Common myeloid progenitor, CD34-positive (primary cell): ENCODE measurements at regions not wholly inside any gene's neighbourhood (a gene's known extent, or its start where the extent isn't known, plus 50 kb on each side); places are given as distances from the start of the nearest gene placed in this dataset.

Experiments
- CTCF ChIA-PET: fragments of 350-600 bp; sonication (Branson Sonifier 250); formaldehyde crosslinking; loops from one replicate; lab custom pipeline; 2021; ENCODE audit warnings: antibody characterized with exemption; lab: Charles Lee
- POLR2A ChIA-PET: fragments of 350-600 bp; sonication (Branson Sonifier 250); formaldehyde crosslinking; loops from one replicate; lab custom pipeline; 2021; ENCODE audit warnings: antibody characterized with exemption; lab: Charles Lee
- DNase-seq, 3 donors: peaks; one replicate each; pipeline versions ENCODE4 v3.0.0 to v3.0.0-alpha.2; 2013
- H3K27ac ChIP-seq, 2 experiments: 1 replicate in 1 of 2; 2 replicates in 1 of 2; pipeline ENCODE4 v1.7.0; 2013; ENCODE audit warnings: inconsistent platforms in 2 of 2, low read length in 2 of 2, mild to moderate bottlenecking in 2 of 2, low read depth in 1 of 2, moderate library complexity in 1 of 2; ENCODE audit not compliant: severe bottlenecking in 2 of 2, insufficient read depth in 1 of 2, poor library complexity in 1 of 2
- H3K27me3 ChIP-seq, 5 experiments: replicated peaks in 2 of 5; 1 replicate in 3 of 5; 2 replicates in 2 of 5; pipeline versions ENCODE4 v1.6.1 to v1.7.0; 2013; ENCODE audit warnings: low read length in 4 of 5, mild to moderate bottlenecking in 2 of 5, moderate library complexity in 2 of 5, inconsistent platforms in 1 of 5; ENCODE audit not compliant: insufficient read depth in 5 of 5, control insufficient read depth in 4 of 5
- H3K36me3 ChIP-seq, 4 experiments: 1 replicate in 2 of 4; 2 replicates in 2 of 4; pipeline versions ENCODE4 v1.6.1 to v1.7.0; 2013; ENCODE audit warnings: low read length in 3 of 4, control low read depth in 1 of 4, mild to moderate bottlenecking in 1 of 4; ENCODE audit not compliant: control insufficient read depth in 4 of 4, insufficient read depth in 4 of 4
- H3K4me1 ChIP-seq, 4 experiments: 1 replicate in 3 of 4; 2 replicates in 1 of 4; pipeline versions ENCODE4 v1.6.1 to v1.7.1; 2013; ENCODE audit warnings: low read length in 3 of 4, mild to moderate bottlenecking in 3 of 4, control low read depth in 1 of 4, inconsistent platforms in 1 of 4, moderate library complexity in 1 of 4; ENCODE audit not compliant: control insufficient read depth in 4 of 4, insufficient read depth in 4 of 4; ENCODE audit errors: control extremely low read depth in 1 of 4
- H3K4me3 ChIP-seq, 7 experiments: 1 replicate in 4 of 7; 2 replicates in 3 of 7; pipeline versions ENCODE4 v1.5.1 to v1.7.0; 2013; ENCODE audit warnings: mild to moderate bottlenecking in 7 of 7, low read length in 6 of 7, moderate library complexity in 6 of 7, inconsistent platforms in 2 of 7, low read depth in 2 of 7, control low read depth in 1 of 7; ENCODE audit not compliant: insufficient read depth in 4 of 7, control insufficient read depth in 1 of 7; ENCODE audit errors: extremely low read depth in 1 of 7
- H3K9me3 ChIP-seq, 5 experiments: 1 replicate in 4 of 5; 2 replicates in 1 of 5; pipeline versions ENCODE4 v1.6.1 to v1.7.1; 2013; ENCODE audit warnings: low read length in 4 of 5, mild to moderate bottlenecking in 2 of 5, inconsistent platforms in 1 of 5, low read depth in 1 of 5, moderate library complexity in 1 of 5; ENCODE audit not compliant: control insufficient read depth in 4 of 5, insufficient read depth in 2 of 5; ENCODE audit errors: control extremely low read depth in 1 of 5
- WGBS: methylation state at CpG from one replicate; pipeline ENCODE4 v1.1.5; 2013; ENCODE audit not compliant: insufficient coverage; 5-methylcytosine and 5-hydroxymethylcytosine counted together

GRCh38 chr1:223014142-223014873 lies 128.7 kb downstream of the TLR5 start:
- Histone ChIP-seq H3K9me3 (peaks cover 0 to 3% (median 0%) of the 10 kb centered on the region in 5 experiments), H3K4me3 (no peak overlapping the region), H3K27me3 (no peaks in the 10 kb centered on the region), H3K27ac (no peak overlapping the region), H3K36me3 (no peaks in the 10 kb centered on the region), H3K4me1 (no peaks in the 10 kb centered on the region)
- ChIA-PET CTCF (interaction anchor here (1.3 kb wide), 1 partner anchor 9 kb away, joined by 3 read pairs; no protein-coding TSS in a partner anchor), POLR2A (no interaction called here)
- DNase-seq: no peak
- 100% methylated on average over 3 of the region's 4 CpGs for WGBS

GRCh38 chr1:223016381-223016780 lies 126.7 kb downstream of the TLR5 start:
- Histone ChIP-seq H3K27me3 (no peaks in the 10 kb centered on the region), H3K4me3 (no peak overlapping the region), H3K36me3 (no peaks in the 10 kb centered on the region), H3K4me1 (no peaks in the 10 kb centered on the region), H3K9me3 (peaks cover 0 to 3% (median 0%) of the 10 kb centered on the region in 5 experiments), H3K27ac (no peak overlapping the region)
- WGBS: 90% methylated on average over 1 of the region's 1 CpG
- DNase-seq: no peak
- ChIA-PET CTCF (no interaction called here), POLR2A (no interaction called here)

DNA sequence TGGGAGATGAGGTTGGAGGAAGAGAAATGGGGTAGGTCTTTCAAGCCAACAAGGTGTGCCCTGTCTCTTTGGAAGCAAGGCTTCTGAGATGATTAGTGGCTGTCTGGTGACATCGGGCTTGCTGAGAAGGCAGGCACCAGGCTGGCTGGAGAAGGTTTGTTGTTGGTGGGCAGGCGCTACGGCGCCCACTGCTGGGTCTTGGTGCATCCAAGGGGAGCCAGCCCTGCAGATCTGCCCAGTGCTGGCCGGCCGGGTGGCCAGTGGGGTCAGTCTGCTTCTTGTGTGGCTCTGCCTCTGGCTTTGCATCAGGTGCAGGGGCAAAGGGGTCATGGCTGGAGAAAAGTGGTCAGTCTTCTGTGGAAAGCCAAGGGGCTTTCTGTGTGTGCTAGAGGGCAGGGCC lies 126.2 kb downstream of the TLR5 start:
- no peaks in the 10 kb centered on the region for H3K27me3 ChIP-seq
- ChIA-PET CTCF (no interaction called here), POLR2A (no interaction called here)
- 97% methylated on average over 6 of the region's 6 CpGs for WGBS
- no peaks in the 10 kb centered on the region for H3K4me1 ChIP-seq
- no peak overlapping the region for H3K27ac ChIP-seq
- H3K36me3 ChIP-seq: no peaks in the 10 kb centered on the region
- DNase-seq: no peak
- peaks cover 0 to 3% (median 0%) of the 10 kb centered on the region in 5 experiments for H3K9me3 ChIP-seq
- H3K4me3 ChIP-seq: no peak overlapping the region

DNA sequence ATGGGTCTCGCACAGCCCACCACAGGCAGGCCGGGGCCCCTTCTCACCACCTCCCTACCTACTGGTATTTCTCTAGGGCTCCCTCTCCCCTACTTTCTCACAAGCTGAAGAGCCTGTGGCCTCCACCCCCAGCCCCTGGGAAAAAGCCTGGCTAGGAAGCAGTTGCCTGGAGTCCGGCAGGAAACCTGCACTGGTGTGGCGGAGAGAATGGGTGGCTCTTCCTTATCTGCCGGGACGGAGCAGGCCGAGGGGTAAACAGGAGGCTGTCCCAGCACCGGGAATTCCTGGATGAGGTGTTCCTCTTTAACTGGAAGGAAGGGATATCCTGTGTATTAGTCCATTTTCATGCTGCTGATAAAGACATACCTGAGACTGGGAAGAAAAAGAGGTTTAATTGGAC lies 125.8 kb downstream of the TLR5 start:
- H3K4me3 ChIP-seq: no peak overlapping the region
- POLR2A ChIA-PET: no interaction called here

DNA sequence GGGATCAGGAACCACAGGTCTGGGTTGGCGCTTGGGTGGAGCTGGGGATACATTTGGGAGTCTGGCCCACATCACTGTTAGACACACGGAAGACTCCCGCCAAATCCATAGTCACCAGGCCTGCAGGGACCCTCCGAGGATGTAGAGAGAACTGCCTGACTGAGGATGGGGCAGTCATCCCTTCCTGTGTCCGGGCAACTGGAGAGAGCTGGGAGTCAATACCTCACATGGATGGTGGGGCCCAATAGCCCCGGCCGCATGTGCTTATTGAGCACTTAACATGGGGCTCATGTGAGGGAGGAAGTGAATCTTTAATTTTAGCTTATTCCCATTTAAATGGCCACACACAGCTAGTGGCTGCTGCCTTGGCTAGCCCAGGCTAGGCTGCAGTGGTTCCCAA lies 124.5 kb downstream of the TLR5 start:
- no peak overlapping the region for H3K27ac ChIP-seq
- H3K4me1 ChIP-seq: no peaks in the 10 kb centered on the region
- DNase-seq: no peak
- H3K27me3 ChIP-seq: no peaks in the 10 kb centered on the region
- POLR2A ChIA-PET: no interaction called here
- no peak overlapping the region for H3K4me3 ChIP-seq
- H3K9me3 ChIP-seq: peaks cover 0 to 3% (median 0%) of the 10 kb centered on the region in 5 experiments
- CTCF ChIA-PET: no interaction called here
- H3K36me3 ChIP-seq: no peaks in the 10 kb centered on the region
- 100% methylated on average over 4 of the region's 7 CpGs for WGBS

More for the DNA sequence above, 125.8 kb downstream of the TLR5 start:
- DNase-seq: no peak
- no peaks in the 10 kb centered on the region for H3K4me1 ChIP-seq
- no peaks in the 10 kb centered on the region for H3K36me3 ChIP-seq
- WGBS: 88% methylated on average over 7 of the region's 8 CpGs
- CTCF ChIA-PET: no interaction called here
- no peak overlapping the region for H3K27ac ChIP-seq
- H3K27me3 ChIP-seq: no peaks in the 10 kb centered on the region
- H3K9me3 ChIP-seq: peaks cover 0 to 3% (median 0%) of the 10 kb centered on the region in 5 experiments

- Histone ChIP-seq H3K4me1 (no peaks in the 10 kb centered on the region), H3K36me3 (no peaks in the 10 kb centered on the region), H3K9me3 (peaks cover 0 to 8% (median 0%) of the 10 kb centered on the region in 5 experiments), H3K27ac (no peak overlapping the region), H3K27me3 (no peaks in the 10 kb centered on the region), H3K4me3 (no peak overlapping the region)
- ChIA-PET CTCF (no interaction called here), POLR2A (no interaction called here)
- DNase-seq: no peak
These were observed 123.8 kb downstream of the TLR5 start for GRCh38 chr1:223019256-223019655.

GRCh38 chr1:223020770-223021169 lies 122.3 kb downstream of the TLR5 start:
- ChIA-PET CTCF (no interaction called here), POLR2A (no interaction called here)
- Histone ChIP-seq H3K27me3 (no peaks in the 10 kb centered on the region), H3K36me3 (no peaks in the 10 kb centered on the region), H3K4me3 (no peak overlapping the region), H3K27ac (no peak overlapping the region), H3K9me3 (peaks cover 0 to 8% (median 0%) of the 10 kb centered on the region in 5 experiments), H3K4me1 (no peaks in the 10 kb centered on the region)
- 100% methylated on average over 3 of the region's 4 CpGs for WGBS
- DNase-seq: no peak
